AG09319 (cell line): ENCODE measurements at regions not wholly inside any gene's neighbourhood (a gene's known extent, or its start where the extent isn't known, plus 50 kb on each side); places are given as distances from the start of the nearest gene placed in this dataset.

Experiments used
- DNase-seq: peaks from one replicate; pipeline ENCODE4 v3.0.0-alpha.2; 2010; ENCODE audit warnings: low read depth; ENCODE audit errors: extremely low read depth
- CTCF ChIP-seq: IDR thresholded peaks from 2 replicates; pipeline ENCODE4 v1.5.1; 2011; ENCODE audit warnings: low read depth, mild to moderate bottlenecking, inconsistent platforms, low read length, moderate library complexity

GRCh38 chr5:62731022-62731421 lies 152.4 kb downstream of the LRRC70 start:
- TF ChIP-seq CTCF = no peak
- DNase-seq = no peak

GRCh38 chr5:62729675-62730074 lies 151.1 kb downstream of the LRRC70 start:
- no peak for TF ChIP-seq CTCF
- no peak for DNase-seq

- TF ChIP-seq CTCF = no peak
- no peak for DNase-seq
Observed at GRCh38 chr5:62727861-62728260, 149.2 kb downstream of the LRRC70 start.

GRCh38 chr5:62727184-62727583 lies 148.6 kb downstream of the LRRC70 start:
- no peak for TF ChIP-seq CTCF
- DNase-seq = no peak

GRCh38 chr5:62722360-62722759 lies 143.7 kb downstream of the LRRC70 start:
- no peak for DNase-seq
- no peak for TF ChIP-seq CTCF

- TF ChIP-seq CTCF = no peak
- DNase-seq = no peak
Observed at GRCh38 chr5:62720031-62720441, 141.4 kb downstream of the LRRC70 start.

- DNase-seq = no peak
- no peak for TF ChIP-seq CTCF
Observed at GRCh38 chr5:62719061-62719720, 140.6 kb downstream of the LRRC70 start.
